ENCODE measurements at regions not wholly inside any gene's neighbourhood (a gene's known extent, or its start where the extent isn't known, plus 50 kb on each side); places are given as distances from the start of the nearest gene placed in this dataset.
"Not testable (repeated sequence)": the region's sequence is repeated elsewhere in the genome, so short reads cannot be mapped to it uniquely, and the experiment has no call there.

DNA sequence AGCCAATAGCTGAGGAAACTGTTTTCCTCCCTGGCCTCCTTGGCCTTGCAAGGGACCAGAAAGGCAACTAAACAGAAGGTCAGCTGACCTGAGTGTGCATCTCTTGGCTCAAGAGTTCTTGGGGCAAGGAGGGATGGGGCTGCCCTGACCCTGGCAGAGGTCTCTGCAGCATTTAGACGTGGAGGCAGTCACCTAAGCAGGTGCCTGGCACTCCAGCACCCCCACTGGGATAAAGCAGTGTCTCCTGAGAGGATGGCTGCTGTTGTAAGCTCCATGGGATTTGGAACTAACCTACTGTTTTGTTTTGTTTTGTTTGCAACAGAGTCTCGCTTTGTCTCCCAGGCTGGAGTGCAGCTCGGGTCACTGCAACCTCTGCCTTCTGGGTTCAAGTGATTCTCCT lies 185.2 kb downstream of the TBC1D2B start:
- no peaks in the 10 kb centered on the region for H3K4me1 ChIP-seq
- no peak for DNase-seq
- H3K4me3 ChIP-seq (replicated peaks in 1 of 3) = no peak overlapping the region
- WGBS, 2 donors = 86 to 91% methylated on average over 2 to 3 of the region's 3 CpGs
- no peaks in the 10 kb centered on the region for H3K9me3 ChIP-seq
- no peak for TF ChIP-seq POLR2A (IDR thresholded peaks at IDR 0.05)
- TF ChIP-seq, protein P1, sequence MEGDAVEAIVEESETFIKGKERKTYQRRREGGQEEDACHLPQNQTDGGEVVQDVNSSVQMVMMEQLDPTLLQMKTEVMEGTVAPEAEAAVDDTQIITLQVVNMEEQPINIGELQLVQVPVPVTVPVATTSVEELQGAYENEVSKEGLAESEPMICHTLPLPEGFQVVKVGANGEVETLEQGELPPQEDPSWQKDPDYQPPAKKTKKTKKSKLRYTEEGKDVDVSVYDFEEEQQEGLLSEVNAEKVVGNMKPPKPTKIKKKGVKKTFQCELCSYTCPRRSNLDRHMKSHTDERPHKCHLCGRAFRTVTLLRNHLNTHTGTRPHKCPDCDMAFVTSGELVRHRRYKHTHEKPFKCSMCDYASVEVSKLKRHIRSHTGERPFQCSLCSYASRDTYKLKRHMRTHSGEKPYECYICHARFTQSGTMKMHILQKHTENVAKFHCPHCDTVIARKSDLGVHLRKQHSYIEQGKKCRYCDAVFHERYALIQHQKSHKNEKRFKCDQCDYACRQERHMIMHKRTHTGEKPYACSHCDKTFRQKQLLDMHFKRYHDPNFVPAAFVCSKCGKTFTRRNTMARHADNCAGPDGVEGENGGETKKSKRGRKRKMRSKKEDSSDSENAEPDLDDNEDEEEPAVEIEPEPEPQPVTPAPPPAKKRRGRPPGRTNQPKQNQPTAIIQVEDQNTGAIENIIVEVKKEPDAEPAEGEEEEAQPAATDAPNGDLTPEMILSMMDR (IDR thresholded peaks at IDR 0.05) = no peak
- intact Hi-C loops (cut with DNase I) = no loop called here
- H3K27ac ChIP-seq = no peak overlapping the region
- no peaks in the 10 kb centered on the region for H3K36me3 ChIP-seq
- H3K27me3 ChIP-seq = no peaks in the 10 kb centered on the region

DNA sequence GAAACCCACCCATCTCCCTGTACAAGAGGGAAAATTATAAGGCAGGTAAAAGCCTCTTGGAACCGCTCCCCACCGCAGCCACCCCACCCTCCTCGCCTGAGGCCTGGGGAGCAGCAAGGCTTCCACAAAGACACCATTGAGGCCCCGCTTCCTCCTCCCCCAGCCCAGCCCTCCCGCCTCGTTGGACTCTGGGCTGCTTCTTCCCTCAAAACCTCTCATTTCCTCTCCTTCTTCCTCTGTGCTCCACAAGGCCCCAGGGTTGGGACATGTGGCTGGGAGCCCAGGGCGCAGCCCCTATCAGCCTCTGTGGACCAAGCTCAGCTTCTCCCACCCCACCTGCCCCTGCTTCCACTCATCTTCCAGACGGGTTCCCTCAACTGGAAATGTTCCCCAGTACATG lies 185.6 kb downstream of the TBC1D2B start:
- H3K27me3 ChIP-seq; H3K4me3 ChIP-seq (replicated peaks in 1 of 3); H3K27ac ChIP-seq; intact Hi-C loops (cut with DNase I); H3K36me3 ChIP-seq; DNase-seq; H3K4me1 ChIP-seq; H3K9me3 ChIP-seq: not testable (repeated sequence)
- 63 to 73% methylated on average over 8 of the region's 8 CpGs for WGBS, 2 donors

DNA sequence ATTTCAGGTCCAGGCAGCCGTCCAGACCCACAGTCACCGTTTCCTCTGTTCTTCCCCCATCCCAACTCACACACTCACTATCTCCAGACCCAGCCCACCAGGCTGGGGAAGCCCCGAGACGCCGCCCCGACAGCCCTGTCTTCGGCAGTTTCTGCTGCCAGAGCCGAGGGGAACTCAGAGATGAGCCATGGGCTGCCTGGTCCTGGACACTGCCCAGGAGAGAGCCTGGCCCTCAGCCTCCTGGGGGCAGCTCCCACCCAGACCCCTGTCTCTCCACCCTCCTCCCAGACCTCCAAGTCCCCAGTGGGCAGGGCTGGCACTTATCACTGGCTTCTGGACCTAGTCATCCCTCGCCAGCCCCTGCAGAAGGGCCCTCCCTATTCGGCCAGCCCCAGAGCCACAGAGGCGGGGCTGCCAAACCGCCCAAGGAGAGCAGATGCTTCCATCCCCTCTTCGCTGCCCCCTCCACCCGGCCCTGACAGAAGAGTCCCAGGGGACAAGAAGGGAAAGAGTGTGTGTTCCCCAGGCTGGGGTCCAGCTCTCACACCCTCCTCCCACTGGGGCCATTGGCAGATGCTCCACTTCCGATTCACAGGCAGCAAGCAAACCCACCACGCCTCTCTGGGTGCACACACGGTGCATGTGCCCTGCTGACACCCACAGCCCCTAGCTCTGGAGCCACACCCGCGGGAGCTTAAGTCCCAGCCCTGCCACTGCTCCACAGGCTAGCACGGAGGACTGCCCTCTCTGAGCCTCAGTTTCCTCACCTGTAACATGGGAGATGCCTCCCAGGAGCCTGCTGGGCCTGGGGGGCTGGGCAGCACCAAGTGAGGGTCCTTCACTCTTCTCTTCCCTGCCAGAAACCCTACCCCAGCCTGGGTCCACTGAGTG lies 186.4 kb downstream of the TBC1D2B start:
- DNase-seq; H3K4me1 ChIP-seq; H3K27me3 ChIP-seq; H3K27ac ChIP-seq; H3K9me3 ChIP-seq; H3K36me3 ChIP-seq; H3K4me3 ChIP-seq (replicated peaks in 1 of 3); intact Hi-C loops (cut with DNase I): not testable (repeated sequence)
- 47 to 60% methylated on average over 8 to 10 of the region's 20 CpGs for WGBS, 2 donors

DNA sequence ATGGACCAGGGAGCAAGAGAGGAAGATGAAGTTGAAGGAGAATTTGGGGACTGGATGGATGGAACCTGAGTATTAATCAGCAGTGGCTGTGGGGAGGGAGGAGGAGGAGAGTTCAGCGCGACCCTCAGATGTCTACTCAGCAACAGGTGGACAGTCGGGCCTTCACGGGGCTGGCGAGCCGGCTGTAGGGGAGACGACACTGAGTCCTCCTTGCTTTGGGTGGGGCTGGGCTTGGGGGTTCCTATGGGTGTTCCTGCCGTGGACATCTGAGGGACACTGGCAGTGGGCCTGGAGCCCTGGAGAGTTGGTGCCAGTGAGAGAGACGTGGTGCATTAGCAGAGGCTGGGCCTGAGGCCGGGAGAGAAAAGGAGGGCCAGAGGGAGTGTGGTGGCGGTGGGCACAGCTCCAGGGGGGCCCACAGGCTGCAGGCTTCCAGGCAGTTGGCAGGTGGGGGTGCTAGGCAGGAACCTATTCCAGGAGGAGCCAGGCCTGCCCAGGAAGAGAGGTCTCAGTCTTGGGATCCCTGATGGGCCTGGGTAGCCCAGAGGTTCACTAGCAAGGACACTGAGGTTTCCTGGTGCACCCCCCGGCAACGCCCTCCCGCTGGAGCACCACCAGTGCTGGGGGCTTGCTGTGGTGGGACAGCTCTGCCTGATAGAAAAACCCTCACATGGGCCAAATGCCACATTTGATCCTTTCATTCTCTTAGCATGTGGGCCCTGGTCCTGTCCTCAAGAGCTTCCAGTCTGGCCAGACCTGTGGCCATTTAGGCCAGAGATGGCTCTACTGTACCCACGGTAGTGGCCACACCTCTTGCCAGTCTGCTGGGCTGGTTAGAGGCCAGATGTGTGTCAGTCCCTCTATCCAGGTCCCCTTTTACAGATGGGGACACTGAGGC lies 187.4 kb downstream of the TBC1D2B start:
- H3K27ac ChIP-seq; H3K27me3 ChIP-seq; H3K9me3 ChIP-seq; H3K36me3 ChIP-seq; DNase-seq; H3K4me3 ChIP-seq (replicated peaks in 1 of 3); H3K4me1 ChIP-seq; intact Hi-C loops (cut with DNase I): not testable (repeated sequence)
- 84 to 88% methylated on average over 14 to 15 of the region's 15 CpGs for WGBS, 2 donors

DNA sequence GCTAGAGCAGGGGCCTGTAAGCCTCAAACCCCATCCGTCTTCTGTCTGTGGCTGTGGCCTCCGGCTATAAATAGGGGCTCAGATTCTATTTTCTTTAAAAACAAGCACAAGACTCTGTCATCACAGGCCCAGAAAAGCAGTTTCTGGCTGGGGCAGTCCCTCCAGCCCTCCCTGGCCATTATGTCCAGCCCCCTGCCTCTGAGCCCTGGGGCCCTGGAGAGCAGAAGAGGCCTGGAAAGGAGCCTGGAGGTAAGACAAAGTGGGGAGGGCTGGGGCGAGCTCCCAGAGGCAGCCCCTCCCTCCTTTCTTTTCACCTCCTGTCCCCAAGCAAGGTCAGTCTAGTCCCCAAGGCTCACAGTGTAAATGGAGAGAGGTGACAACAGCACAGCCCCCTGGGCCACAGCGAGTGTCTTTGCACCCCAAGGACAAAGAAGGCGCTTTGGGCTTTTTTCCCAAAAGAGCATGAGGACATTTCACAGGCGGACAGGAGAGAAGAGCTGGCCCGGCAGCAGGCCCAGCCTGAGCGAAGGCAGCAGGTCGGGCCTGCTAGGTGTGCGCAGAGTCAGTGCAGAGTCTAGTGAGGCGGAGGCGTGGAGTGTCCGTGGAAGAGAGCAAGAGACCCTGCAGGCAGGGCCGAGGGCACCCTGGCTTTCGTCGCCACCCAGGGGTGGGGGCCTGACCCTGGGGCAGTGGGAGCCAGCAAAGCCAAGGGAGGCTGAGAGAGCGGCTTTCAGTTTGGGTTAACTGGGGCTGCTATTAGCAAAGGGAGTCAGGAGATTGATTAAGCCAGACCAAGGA lies 188.3 kb downstream of the TBC1D2B start:
- Histone ChIP-seq H3K36me3 (no peaks in the 10 kb centered on the region), H3K9me3 (no peaks in the 10 kb centered on the region), H3K27ac (no peak overlapping the region), H3K27me3 (no peaks in the 10 kb centered on the region), H3K4me3 (replicated peaks in 1 of 3) (no peak overlapping the region), H3K4me1 (no peaks in the 10 kb centered on the region)
- no peak for TF ChIP-seq POLR2A (IDR thresholded peaks at IDR 0.05)
- TF ChIP-seq, protein P1 (IDR thresholded peaks at IDR 0.05) = no peak
- intact Hi-C loops (cut with DNase I) = no loop called here
- no peak for DNase-seq
- WGBS, 2 donors = 79 to 90% methylated on average over 13 to 17 of the region's 17 CpGs

DNA sequence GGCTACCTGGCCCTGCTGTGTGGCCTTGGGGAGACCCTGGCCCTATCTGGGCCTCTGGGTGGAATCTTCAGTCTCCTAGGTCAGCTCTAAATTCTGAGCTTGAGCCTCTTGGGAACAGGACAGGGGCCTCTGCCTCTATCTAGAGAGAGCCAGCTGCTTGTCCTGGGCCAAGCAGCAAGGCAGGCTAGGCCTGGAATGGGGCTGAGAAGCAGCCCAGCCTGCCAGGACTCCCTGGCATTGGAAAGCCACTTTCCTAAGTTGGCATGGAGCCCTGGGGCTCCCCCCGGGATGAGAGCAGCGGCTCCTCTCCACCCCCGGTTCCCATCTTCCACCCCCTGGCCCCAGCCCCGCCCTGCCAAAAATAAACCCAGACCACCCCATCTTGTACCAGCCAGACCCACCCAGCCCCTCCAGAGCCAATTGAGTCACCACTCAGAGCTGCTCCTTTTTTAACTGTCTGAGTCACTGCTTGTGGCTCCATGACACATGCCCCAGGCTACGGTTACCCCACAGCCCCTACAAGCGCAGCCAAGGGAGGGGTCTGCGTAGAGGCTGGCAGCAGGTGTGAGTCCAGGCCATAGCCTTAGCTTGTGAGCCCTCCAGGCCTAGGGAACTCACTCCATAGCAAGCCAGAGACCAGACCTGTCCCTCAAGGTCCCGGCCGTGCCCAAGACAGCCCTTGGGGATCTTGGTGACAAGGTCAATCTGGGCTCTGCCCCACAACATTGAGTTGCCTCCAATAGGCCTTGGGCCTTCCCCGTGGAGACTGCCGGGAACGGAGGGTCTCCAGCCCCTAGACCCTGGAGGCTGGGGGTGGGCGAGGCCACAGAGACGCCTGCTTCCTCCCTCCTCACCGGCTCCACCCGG lies 189.7 kb downstream of the TBC1D2B start:
- H3K9me3 ChIP-seq; intact Hi-C loops (cut with DNase I); H3K27me3 ChIP-seq; DNase-seq; H3K36me3 ChIP-seq; H3K27ac ChIP-seq; H3K4me1 ChIP-seq; H3K4me3 ChIP-seq (replicated peaks in 1 of 3): not testable (repeated sequence)
- 56% methylated on average over 4 of the region's 16 CpGs; no CpG with 5 or more reads in 1 of the 2 donors for WGBS, 2 donors

Measured in thyroid gland (tissue), 4 donors.